ENCODE measurements at regions not wholly inside any gene's neighbourhood (a gene's known extent, or its start where the extent isn't known, plus 50 kb on each side); places are given as distances from the start of the nearest gene placed in this dataset.

GRCh38 chr11:80024119-80024518, 583.3 kb upstream of the TENM4 start:
- H3K27ac ChIP-seq = no peak overlapping the region

GRCh38 chr11:80023386-80023785, 582.6 kb upstream of the TENM4 start:
- no peaks in the 10 kb centered on the region for H3K4me1 ChIP-seq
- no peak for DNase-seq
- H3K27me3 ChIP-seq = no peaks in the 10 kb centered on the region
- no peak overlapping the region for H3K4me3 ChIP-seq
- no peak overlapping the region for H3K27ac ChIP-seq
- TF ChIP-seq POLR2A (IDR thresholded peaks at IDR 0.05) = no peak
- TF ChIP-seq CTCF (IDR thresholded peaks at IDR 0.05) = no peak
- no peaks in the 10 kb centered on the region for H3K36me3 ChIP-seq
- H3K9me3 ChIP-seq = no peaks in the 10 kb centered on the region

More at GRCh38 chr11:80024119-80024518, 583.3 kb upstream of the TENM4 start:
- Histone ChIP-seq H3K36me3 (no peaks in the 10 kb centered on the region), H3K4me1 (no peaks in the 10 kb centered on the region), H3K27me3 (no peaks in the 10 kb centered on the region), H3K4me3 (no peak overlapping the region), H3K9me3 (no peaks in the 10 kb centered on the region)
- TF ChIP-seq CTCF (IDR thresholded peaks at IDR 0.05) (no peak), POLR2A (IDR thresholded peaks at IDR 0.05) (no peak)
- no peak for DNase-seq

- Histone ChIP-seq H3K4me1 (no peaks in the 10 kb centered on the region), H3K4me3 (no peak overlapping the region), H3K36me3 (no peaks in the 10 kb centered on the region), H3K9me3 (no peaks in the 10 kb centered on the region), H3K27me3 (no peaks in the 10 kb centered on the region), H3K27ac (no peak overlapping the region)
- DNase-seq = no peak
- no peak for TF ChIP-seq POLR2A (IDR thresholded peaks at IDR 0.05)
- no peak for TF ChIP-seq CTCF (IDR thresholded peaks at IDR 0.05)
These were observed 569.7 kb upstream of the TENM4 start for GRCh38 chr11:80010536-80010935.

GRCh38 chr11:80009081-80009480, 568.3 kb upstream of the TENM4 start:
- Histone ChIP-seq H3K4me1 (no peaks in the 10 kb centered on the region), H3K4me3 (no peak overlapping the region), H3K27ac (no peak overlapping the region), H3K36me3 (no peaks in the 10 kb centered on the region), H3K9me3 (no peaks in the 10 kb centered on the region), H3K27me3 (no peaks in the 10 kb centered on the region)
- DNase-seq = no peak
- no peak for TF ChIP-seq POLR2A (IDR thresholded peaks at IDR 0.05)
- TF ChIP-seq CTCF (IDR thresholded peaks at IDR 0.05) = no peak

GRCh38 chr11:80007616-80008015, 566.8 kb upstream of the TENM4 start:
- DNase-seq = no peak
- H3K36me3 ChIP-seq = no peaks in the 10 kb centered on the region
- no peaks in the 10 kb centered on the region for H3K27me3 ChIP-seq
- H3K4me1 ChIP-seq = no peaks in the 10 kb centered on the region
- H3K27ac ChIP-seq = no peak overlapping the region
- no peak overlapping the region for H3K4me3 ChIP-seq
- TF ChIP-seq POLR2A (IDR thresholded peaks at IDR 0.05) = no peak
- no peak for TF ChIP-seq CTCF (IDR thresholded peaks at IDR 0.05)
- H3K9me3 ChIP-seq = no peaks in the 10 kb centered on the region

- H3K4me3 ChIP-seq = no peak overlapping the region
- H3K4me1 ChIP-seq = no peaks in the 10 kb centered on the region
- H3K36me3 ChIP-seq = no peaks in the 10 kb centered on the region
- H3K27me3 ChIP-seq = no peaks in the 10 kb centered on the region
- no peak for DNase-seq
- TF ChIP-seq POLR2A (IDR thresholded peaks at IDR 0.05) (no peak), CTCF (IDR thresholded peaks at IDR 0.05) (no peak)
- H3K27ac ChIP-seq = no peak overlapping the region
- H3K9me3 ChIP-seq = no peaks in the 10 kb centered on the region
These were observed 549.3 kb upstream of the TENM4 start for GRCh38 chr11:79990141-79990540.

Measured in Peyer's patch (tissue), 4 donors.